NCI-H146 treated with DMSO at 0.1 percent for 48 hours (cell line): ENCODE measurements at regions not wholly inside any gene's neighbourhood (a gene's known extent, or its start where the extent isn't known, plus 50 kb on each side); places are given as distances from the start of the nearest gene placed in this dataset.
"Not testable (repeated sequence)": the region's sequence is repeated elsewhere in the genome, so short reads cannot be mapped to it uniquely, and the experiment has no call there.

Source experiments
- DNase-seq: peaks from one replicate; lab custom pipeline; 2025; ENCODE audit not compliant: unreplicated experiment; lab: John Stamatoyannopoulos, UW

DNA sequence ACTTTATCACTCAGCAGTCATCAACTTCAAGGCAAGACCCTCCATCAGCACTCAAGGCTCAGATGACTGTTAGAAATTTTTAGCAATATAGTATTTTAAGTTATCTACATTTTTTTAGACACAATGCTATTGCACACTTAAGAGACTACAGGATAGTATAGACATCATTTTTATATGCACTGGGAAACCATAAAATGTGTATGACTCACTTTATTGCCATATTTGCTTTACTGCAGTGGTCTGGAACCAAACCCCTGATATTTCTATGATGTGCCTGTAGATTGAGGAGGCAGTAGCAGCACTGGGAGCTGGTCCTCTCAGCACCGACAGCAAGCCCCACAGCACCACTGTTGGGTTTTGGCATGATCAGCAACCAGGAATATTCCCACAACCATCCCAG, 264.8 kb upstream of the HNRNPA3 start:
- no peak for DNase-seq

GRCh38 chr2:176951218-176951617, 261.4 kb upstream of the HNRNPA3 start:
- DNase-seq, result not testable (repeated sequence)

DNA sequence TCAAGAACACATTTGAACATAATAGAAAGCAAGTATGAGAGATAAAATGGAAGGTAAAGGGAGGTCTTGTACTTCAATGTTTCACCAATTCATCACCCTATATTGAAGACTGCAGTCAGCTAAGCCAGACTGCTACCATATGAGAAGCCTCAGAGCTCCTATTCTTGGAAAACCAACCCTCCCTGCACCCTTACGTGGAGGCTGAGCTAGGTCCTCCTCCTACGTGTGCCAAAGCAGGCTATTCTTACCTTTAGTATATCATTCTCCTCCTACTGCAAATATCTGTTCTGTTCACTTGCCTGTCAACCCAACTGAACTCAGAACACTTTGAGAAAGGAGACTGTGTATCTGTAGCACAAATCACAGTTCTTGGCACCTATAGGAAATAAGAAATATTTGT, 255.8 kb upstream of the HNRNPA3 start:
- DNase-seq, result no peak

- DNase-seq, result no peak
These were observed 253.0 kb upstream of the HNRNPA3 start for GRCh38 chr2:176959614-176960013.

- DNase-seq, result no peak
These were observed 252.5 kb upstream of the HNRNPA3 start for GRCh38 chr2:176960061-176960460.

- no peak for DNase-seq
These were observed 251.7 kb upstream of the HNRNPA3 start for GRCh38 chr2:176960736-176961520.

DNA sequence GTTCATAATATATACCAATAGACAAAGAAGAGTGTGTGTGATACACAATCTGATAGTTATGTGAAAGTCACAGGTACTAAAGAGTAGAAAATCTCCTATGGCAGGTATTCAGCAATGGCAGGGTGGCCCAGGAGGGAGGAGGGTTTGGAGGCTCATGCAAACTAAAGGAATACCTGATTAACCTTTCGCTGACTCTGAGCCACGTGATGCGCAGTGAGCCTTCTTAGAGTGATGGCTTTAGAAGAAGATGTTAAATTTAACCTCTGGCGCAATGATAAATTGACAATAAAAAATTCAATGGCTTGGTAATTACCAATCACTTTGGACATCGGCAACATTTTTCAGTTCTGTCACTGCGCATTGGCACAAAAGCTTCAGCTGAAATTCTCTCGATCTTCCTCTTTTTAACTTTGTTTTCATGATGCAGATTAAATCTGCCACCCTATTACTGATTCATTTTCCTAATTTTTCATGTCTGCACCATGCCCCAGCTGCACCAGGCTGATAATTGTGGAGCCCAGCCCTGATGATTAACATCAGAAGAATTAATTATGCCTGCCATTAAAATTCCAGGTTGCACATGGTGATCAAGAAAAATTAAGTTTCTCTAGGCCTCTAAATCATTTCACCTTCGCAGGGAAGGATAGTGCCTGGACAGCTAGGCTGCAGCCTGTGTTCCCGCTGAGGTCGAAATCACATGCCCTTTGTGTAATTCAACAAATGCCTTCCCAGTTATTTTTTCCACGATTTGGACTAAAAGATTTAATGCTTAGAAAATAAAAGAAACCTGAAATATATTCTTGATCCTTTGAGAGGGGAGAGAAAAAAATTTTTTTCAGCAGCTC, 250.6 kb upstream of the HNRNPA3 start:
- no peak for DNase-seq

- DNase-seq, result no peak
These were observed 248.9 kb upstream of the HNRNPA3 start for GRCh38 chr2:176963568-176964287.

GRCh38 chr2:176967911-176968450, 244.6 kb upstream of the HNRNPA3 start:
- DNase-seq, result no peak

DNA sequence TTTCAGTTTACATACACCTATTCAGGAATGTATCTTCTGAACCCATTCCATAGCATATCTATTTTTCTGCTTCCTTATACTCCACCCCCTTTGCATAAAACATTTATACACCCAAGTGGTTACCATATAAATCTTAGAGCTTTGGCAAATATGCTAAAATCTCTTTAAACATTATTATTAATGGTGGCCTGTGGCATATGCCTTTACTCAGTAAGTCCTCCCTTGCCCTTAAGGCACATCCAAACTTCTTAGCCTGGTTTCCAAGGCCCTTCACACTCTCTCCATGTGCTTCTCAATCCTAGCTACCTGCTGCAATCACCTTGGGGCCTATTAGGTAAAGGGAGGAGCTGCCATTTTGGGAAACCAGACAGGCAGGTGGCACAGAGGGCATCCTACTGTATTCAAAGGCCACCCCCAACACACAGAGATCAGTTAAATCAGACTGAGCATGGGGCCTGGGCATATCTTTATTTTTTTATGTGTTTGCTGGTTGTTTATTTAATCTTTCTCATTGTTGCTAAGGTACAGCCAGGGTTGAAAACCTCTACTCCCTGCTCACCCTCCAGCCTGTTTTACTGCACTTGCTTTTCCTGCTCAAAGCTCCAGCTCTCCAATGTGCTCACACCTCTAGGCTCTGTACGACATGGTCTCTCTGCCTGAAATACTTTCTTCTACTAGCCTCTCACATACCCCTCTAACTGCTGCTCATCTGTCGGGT, 242.8 kb upstream of the HNRNPA3 start:
- DNase-seq, result no peak

DNA sequence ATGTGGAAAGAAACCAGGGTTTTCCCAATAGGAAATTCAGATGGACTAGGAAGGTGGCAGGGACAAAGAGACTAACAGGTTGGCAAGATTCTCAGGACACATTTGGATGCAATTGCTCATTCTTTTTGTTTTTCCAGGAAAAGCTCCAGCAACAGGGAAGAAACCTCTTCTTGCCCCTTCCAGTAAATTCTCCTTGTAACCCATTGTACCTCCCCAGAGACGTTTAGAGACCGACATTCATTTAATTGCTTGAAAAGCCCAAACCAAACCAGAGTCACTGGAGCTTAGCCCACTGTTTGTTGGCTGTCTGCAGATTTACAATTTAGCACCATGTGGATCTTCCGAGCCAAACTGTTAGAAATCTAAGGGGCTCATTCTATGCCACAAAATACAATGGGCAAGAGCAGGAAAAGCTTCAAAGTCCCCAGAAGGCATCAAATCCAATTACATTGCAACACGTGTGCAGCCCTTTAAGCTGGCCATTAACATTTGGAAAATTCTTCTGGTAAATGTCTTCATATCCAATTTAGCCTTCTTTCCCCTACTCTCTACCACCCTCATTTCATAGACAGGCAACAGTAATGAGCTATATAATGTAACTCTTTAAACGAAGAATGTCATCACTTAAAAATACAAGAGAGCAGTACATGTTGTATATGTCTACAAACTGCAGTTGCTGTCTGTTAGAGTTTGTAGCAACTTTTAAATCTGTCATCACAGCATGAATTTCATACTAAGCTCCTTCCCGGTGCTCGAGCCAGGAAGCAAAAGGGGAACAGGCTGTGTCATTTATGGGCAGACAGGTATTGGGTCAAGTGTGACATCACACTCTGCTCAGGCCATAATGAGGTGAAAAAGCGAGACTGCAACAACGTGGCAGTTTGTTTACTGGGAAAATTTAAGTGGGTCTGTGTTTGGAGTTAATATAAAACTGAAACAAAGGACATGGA, 235.6 kb upstream of the HNRNPA3 start:
- DNase-seq, result no peak

DNA sequence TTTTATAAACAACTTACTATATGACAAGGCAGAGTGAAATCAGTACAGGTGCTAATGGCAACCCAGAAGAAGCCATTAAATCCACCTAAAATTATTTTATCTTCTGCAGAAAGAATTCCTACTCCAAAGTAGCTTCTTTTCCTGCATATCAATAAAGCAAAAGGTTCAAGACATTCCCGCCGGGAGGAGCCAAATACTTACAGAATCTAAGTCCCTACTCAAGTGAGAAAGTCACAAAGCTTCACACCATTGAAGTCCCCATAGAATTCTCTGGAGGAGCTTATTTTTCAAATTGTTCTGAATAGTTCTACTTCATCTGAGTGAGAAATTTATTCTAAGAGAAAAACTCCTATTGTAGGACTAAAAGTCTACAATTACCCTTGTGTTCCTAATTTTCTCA, 233.7 kb upstream of the HNRNPA3 start:
- no peak for DNase-seq

- no peak for DNase-seq
These were observed 232.4 kb upstream of the HNRNPA3 start for GRCh38 chr2:176979981-176980710.

DNA sequence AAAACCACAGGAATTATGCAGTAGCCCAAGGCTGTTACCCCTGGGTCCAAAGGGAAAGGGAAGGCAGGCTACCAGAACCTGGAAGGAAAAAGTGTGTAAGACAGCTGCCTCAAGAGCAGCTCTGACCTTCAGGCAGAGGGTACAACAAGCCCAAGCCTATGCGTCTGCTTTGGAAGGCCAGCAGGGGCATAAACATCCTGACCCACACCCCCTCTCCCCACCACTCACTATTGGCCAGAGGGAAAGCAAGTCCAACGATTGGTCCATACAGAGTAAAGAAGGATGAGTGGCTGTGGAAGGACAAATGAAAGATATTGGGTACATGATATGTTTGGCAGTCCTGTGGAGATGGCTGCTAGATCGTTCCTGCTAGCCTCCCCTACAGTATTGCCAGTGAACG, 227.6 kb upstream of the HNRNPA3 start:
- no peak for DNase-seq

DNA sequence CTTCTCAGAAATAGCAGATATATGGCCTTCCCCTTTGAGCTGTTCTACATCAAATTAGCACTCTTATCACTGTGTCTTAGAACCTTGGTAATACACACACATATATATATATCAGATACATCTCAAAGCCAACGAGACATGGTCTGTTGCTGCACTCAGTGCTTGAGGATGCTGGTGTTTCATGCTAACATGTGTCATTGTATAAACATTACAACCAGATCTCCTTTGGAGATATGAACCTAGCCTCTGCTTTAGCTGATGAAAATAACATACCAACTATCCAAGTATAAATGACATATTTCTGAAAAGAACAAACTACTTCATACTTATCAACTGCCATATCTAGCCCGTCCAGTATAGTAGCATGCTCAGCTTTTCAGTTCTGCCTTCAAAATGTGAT, 226.7 kb upstream of the HNRNPA3 start:
- no peak for DNase-seq

GRCh38 chr2:176986487-176986886, 226.1 kb upstream of the HNRNPA3 start:
- DNase-seq, result no peak

GRCh38 chr2:176991411-176991810, 221.2 kb upstream of the HNRNPA3 start:
- no peak for DNase-seq

- DNase-seq, result no peak
These were observed 215.4 kb upstream of the HNRNPA3 start for GRCh38 chr2:176997074-176997791.
